CD4-positive, alpha-beta T cell treated with Interleukin-4 for 1 hour (primary cell): ENCODE measurements at regions not wholly inside any gene's neighbourhood (a gene's known extent, or its start where the extent isn't known, plus 50 kb on each side); places are given as distances from the start of the nearest gene placed in this dataset.

ENCODE experiments used
- DNase-seq, 2 donors: peaks; one replicate each; pipeline ENCODE4 v3.0.0-alpha.2; 2020 to 2022

GRCh38 chr2:60603533-60604190 is 50.2 kb upstream of the BCL11A start:
- DNase-seq = no peak

DNA sequence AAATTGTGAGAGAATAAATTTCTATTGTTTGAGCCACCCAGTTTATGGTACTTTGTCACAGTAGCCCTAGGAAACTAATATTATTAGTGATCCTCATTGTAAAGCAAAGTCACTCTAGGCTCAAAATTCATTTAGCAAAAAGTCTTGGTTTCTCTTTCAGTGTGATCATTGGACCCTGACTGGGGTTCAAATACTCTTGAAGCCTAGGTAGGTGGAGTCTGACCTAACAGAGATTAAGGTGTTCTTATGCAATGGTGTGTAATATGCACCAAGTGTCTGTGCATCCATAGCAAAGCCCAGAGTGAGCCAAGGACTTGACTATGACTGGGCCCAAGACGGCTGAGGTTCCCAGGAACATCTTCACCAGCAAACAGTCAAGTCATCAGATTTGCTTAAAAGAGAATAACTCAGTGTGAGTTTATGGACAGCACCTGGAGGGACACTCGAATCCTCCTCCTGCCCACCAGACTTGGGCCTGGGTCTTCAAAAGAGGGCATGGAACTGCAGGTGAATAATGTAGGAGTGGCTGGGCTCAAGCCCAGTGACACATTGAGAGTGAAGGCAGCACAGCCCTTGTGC is 51.1 kb upstream of the BCL11A start:
- no peak for DNase-seq

GRCh38 chr2:60605866-60606265 is 52.4 kb upstream of the BCL11A start:
- no peak for DNase-seq

DNA sequence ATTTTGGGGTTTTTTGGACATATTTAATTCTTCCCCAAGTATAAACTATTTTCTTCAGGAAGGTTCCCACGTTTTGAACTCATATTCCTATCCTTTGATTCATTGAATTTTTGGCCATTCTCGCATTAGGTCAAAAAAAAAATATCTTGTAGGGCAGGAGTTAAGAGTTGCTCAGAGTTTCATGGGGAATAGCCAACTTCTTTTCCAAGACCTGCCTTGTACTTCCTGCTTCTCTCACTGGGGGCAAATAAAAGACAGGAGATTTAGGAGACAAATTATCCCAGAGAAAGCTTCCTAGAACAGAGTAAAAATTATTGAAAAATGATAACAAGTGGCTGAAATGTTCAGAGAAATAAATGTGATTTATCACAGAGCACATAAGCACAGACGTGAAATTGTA is 55.2 kb upstream of the BCL11A start:
- no peak for DNase-seq

DNA sequence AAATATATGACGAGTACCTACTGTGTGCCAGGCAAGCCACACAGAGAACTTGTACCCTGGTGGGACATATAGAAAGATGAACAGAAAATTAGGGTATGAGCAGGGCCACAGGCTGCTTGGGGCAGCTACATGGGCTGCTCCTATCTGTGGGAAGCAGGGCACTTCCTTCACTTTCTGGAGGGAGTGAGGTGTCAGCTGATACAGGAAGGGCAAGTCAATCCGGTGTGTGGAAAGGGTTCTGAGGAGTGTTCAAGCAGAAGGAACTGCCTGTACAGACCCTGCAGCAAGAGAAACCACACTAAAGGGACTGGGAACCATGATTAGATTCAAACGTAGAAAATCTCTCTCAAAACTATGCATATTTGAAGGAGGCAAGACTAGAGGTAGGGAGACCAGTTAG is 58.6 kb upstream of the BCL11A start:
- DNase-seq = no peak

DNA sequence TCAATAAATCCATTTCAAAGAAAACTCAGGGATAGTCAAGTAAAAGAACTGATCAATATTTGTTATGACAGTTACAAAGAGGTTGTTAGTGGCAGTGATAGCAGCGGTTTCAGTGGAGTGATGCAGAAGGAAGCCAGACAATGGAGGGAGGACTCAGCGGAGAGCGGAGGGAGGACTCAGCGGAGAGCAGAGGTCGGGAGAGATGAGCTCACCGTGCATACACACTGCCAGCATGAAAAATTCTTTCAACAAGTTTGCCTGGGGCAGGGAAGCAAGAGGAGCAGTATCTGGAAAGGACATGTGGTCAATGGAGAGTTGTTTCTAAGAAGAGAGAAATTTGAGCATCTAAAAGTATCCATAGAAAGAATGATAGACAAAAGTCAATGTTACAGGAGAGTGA is 60.9 kb upstream of the BCL11A start:
- no peak for DNase-seq

DNA sequence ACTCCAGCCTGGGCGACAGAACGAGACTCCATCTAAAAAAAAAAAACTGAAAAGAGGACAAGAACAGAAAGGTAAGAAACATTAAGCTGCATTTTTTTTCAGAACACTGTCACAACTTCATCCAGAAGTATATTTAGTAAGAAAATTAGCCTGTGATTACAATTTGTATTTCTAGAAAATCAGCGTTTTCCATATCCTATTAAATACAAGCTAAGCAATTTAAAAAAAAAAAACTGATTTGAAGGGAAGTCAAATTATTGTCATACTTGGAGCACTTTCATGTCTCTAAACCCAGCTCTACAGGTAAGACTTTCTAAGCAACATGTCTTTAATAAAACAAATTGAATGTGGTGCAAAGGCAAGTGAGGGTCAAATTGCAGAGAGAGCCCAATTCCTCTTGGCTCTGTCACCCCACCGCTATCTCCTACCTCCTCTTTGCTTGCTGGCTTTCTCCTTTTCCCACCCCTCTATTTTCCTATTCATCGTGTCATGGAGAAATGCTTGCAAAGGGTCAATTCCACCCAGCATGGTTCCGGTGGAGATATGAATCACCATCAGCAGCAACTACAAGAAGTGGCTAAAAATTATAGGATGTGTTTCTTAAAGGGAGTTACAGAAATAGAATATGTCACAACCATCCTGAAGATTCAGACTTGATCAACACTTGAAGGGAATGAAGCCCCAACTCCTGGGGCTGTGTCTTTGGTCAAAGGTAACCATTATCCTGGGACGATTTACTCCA is 68.4 kb upstream of the BCL11A start:
- DNase-seq = no peak

GRCh38 chr2:60623040-60623439 is 69.6 kb upstream of the BCL11A start:
- no peak for DNase-seq

DNA sequence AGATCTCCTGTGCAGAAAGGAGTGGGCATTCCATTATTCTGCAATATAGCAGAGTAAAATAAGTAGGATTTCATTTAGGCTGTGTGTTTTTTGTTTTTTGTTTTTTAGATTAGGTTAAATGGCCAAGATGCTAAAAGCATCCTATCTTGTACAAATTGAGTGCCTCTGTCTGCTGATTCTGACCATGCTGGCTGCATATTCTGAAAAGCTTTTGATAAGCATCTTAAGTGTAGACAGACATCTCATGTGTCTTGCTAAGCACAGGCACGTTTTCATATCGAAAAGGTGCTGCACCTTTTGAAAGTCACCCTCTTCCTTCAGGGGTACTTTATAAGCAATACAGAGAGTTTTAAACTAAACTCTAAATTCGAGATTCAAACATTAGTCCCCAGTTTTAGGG is 74.0 kb upstream of the BCL11A start:
- no peak for DNase-seq

DNA sequence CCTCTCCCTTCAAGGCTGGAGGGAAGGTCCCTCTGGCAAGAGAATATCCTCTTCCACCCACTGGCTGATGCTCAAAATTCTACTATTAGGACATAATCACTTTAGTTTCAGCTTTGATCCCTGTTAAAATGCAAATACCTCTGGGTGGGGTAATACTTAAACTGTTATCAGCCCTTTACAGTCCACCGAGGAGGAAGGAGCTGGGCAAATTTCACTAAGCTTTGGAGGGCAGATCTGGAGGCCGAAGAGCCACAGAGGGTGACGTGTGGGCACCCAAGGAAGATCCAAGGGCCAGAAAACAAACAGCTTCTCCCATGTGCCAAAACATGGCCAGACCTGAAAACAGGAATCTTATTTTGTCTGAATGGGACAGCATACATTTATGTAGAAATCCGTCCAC is 74.6 kb upstream of the BCL11A start:
- no peak for DNase-seq

GRCh38 chr2:60628615-60629304 is 75.3 kb upstream of the BCL11A start:
- DNase-seq = no peak

DNA sequence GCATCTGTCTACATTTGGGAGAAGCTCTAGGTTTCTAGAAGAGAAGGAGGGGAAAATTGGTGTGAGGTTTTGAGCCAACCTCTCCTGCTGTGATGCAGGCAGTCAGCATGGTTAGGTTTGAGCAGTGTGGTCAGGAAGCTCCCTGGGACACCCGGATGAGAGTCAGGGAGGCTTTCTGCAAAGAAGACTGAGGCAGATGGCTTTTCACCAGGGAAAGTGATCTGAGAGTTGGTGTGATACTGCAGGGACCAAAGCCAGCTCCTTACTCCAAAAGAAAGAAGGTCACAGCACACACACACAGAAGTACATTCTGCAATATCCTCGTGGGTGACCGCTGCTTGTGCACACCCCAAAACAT is 75.8 kb upstream of the BCL11A start:
- DNase-seq = no peak

- DNase-seq = no peak
Measured at GRCh38 chr2:60629801-60630385, 76.4 kb upstream of the BCL11A start.

DNA sequence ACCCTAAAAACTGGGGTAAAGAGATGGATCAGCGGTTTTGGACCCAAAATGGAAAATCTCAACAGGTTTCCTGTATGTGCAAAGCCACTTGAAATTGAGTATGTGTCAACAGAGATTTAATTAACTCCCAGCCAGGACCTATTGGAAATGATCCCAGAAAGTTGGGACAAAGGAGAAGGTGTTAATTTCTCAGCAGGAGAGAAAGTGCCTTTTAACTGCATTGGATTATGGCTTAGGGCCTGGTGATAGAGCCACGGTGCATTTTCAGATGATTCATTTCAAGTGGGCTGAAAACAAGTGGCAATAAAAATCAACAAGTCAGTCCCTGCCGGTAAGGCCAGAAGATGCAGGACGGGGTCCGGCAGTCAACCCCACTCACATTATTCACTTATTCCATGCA is 80.2 kb upstream of the BCL11A start:
- DNase-seq = no peak

GRCh38 chr2:60634438-60634837 is 81.0 kb upstream of the BCL11A start:
- no peak for DNase-seq

DNA sequence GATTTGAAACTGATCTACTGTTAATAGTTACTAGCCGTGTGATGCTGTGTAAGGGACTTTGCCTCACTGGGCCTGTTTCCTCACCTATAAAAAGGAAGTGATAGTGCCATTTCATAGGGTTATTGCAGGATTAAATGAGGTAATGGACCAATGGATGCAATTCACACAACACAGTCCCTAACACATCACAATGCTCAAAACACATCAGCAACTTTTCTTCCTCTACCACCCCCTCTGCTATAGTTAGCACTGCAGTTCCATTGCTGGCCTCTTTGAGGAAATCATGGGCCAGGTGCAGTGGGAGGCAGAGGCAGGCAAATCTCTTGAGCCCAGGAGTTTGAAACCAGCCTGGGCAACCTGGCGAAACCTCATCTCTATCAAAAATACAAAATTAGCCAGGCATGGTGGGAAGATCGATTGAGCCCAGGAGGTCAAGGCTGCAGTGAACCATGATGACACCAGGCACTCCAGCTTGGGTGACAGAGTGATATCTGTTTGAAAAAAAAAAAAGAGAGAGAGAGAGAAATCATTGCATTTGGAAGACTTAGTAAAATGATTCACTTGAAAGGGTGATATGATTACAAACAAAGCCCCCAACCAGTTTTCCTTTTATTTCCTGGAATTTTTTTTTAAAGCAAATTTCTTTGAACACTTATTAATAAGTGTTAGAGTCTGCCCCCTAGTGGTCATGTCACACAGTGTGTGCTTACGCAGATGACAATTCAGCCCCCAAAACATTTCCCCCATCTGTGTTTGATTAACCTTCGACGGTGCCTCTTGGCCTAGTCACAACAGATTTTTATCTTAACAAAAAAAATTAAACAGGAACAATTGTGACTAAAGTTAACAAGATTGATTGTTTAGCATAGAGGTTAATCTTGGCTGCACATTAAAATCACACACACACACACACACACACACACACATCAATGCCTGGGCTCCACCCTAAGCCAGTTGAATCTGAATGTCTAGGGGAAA is 88.6 kb upstream of the BCL11A start:
- DNase-seq = peak in 1 of 2 donors; percentile 33

GRCh38 chr2:60643747-60644146 is 90.3 kb upstream of the BCL11A start:
- DNase-seq = no peak

- DNase-seq = no peak
Measured at GRCh38 chr2:60644951-60645350, 91.5 kb upstream of the BCL11A start.

- no peak for DNase-seq
Measured at GRCh38 chr2:60648191-60648590, 94.7 kb upstream of the BCL11A start.

- no peak for DNase-seq
Measured at GRCh38 chr2:60649721-60650120, 96.3 kb upstream of the BCL11A start.

GRCh38 chr2:60652832-60653340 is 99.4 kb upstream of the BCL11A start:
- no peak for DNase-seq

DNA sequence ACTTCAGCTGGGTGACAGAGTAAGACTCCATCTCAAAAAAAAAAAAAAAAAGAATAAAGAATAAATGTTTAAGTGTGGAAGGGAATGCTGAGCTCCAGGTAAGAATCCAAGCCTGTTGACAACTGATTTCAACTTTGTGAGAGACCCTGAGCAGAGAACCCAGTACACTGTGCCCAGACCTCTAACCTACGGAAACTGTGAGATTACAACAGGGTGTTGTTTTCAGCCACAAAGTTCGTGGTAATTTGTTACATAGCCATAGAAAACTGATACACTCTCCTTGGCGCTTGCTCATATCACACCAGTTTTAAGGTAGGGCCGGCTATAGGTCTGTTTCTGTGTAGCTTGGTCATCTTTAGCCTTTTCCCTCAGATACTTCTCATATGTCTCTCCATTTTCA is 98.4 kb upstream of the PAPOLG start:
- DNase-seq = no peak
